GM13976 (cell line): ENCODE measurements at regions not wholly inside any gene's neighbourhood (a gene's known extent, or its start where the extent isn't known, plus 50 kb on each side); places are given as distances from the start of the nearest gene placed in this dataset.

Experiments
- DNase-seq: peaks from one replicate; pipeline ENCODE4 v3.0.0; 2012; ENCODE audit warnings: low spot score
- in situ Hi-C: fragments of 300-500 bp; cut with MboI; formaldehyde crosslinking; loops from one replicate; pipeline ENCODE4 v1.12.0; 2022; ENCODE audit warnings: low sequenced_read_pairs, mixed read lengths, inconsistent platforms; ENCODE audit not compliant: unreplicated experiment
- TF ChIP-seq, protein P1 (sequence below): IDR thresholded peaks from 2 replicates; pipeline ENCODE4 v1.5.1; 2012; ENCODE audit warnings: borderline replicate concordance, mild to moderate bottlenecking; ENCODE audit not compliant: insufficient read depth; ENCODE audit errors: extremely low read depth, missing control alignments, control extremely low read depth

DNA sequence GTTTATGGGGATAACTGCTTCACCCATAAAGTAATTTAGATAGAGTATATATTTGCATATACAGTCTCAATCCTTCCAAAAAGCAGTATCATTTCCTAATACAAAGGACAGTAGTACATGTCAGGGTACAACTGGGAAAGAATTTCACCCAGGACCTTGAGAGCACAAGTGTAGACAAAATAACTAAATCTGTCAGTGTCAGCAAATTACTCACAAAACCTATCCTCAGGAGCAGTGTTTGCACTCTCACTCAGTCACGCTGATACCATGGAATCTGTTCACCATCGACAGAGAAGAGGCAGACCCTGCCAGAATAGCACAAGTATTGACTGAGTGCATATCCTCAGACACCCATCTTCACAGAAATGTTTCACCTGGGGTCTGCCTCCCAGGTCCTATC, 554.7 kb upstream of the PHF14 start:
- TF ChIP-seq, protein P1, sequence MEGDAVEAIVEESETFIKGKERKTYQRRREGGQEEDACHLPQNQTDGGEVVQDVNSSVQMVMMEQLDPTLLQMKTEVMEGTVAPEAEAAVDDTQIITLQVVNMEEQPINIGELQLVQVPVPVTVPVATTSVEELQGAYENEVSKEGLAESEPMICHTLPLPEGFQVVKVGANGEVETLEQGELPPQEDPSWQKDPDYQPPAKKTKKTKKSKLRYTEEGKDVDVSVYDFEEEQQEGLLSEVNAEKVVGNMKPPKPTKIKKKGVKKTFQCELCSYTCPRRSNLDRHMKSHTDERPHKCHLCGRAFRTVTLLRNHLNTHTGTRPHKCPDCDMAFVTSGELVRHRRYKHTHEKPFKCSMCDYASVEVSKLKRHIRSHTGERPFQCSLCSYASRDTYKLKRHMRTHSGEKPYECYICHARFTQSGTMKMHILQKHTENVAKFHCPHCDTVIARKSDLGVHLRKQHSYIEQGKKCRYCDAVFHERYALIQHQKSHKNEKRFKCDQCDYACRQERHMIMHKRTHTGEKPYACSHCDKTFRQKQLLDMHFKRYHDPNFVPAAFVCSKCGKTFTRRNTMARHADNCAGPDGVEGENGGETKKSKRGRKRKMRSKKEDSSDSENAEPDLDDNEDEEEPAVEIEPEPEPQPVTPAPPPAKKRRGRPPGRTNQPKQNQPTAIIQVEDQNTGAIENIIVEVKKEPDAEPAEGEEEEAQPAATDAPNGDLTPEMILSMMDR, result no peak
- in situ Hi-C loops, result no loop called here
- DNase-seq, result no peak

DNA sequence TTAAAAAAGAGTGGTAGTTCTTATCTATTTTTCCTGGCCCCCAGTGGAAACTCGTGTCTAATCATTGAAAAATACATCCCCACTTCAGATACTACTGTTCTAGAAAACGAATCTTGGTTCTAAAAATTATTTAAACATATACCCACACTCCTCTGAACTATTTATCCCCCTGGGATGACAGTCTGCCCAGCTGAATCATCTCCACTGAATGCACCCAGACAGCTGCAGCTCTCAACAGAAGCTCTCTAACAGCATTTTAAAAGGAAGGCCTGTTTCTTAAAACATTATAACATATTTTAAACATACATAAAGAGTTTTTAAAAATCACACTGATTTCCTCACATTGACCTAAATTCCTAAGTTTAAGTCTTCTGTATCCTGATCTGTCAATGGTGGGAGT, 544.6 kb upstream of the PHF14 start:
- in situ Hi-C loops, result no loop called here
- TF ChIP-seq, protein P1, result no peak
- DNase-seq, result no peak

DNA sequence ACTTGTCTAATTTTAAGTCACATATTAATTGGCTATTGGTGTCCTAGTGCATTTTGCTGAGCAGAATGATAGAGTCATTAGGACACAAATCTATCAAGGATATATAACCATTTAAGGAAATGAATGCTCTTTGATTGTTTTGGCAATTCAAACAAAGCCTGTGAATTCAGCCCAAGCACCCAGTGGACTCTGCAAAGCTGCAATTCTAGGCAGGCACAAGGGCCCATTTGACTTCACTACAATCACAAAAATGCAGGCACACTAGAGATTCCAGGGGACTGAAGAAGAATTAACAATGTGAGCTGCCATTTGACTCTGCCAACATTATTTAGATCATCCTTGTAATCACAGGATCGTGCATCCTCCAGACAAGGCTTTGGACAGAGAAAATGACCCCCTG, 544.2 kb upstream of the PHF14 start:
- in situ Hi-C loops, result no loop called here
- TF ChIP-seq, protein P1, result no peak
- DNase-seq, result no peak

DNA sequence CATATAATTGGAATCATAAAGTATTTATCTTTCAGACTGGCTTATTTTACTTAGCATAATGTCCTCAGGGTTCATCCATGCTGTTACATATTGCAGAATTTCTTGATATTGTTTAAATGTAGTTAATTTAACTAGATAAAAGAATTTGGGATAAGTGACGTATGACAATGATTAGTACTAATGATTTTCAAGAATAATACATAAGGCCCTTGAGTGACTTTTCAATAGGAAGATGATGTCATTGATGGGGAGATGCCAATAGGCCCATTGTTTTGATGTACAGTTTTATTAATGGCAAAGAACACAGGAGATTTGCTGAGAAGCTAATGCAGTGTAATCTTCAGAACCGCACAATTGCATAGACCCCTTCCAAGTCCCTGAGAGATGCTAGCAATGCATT, 537.4 kb upstream of the PHF14 start:
- in situ Hi-C loops, result no loop called here
- TF ChIP-seq, protein P1, result no peak
- no peak for DNase-seq

DNA sequence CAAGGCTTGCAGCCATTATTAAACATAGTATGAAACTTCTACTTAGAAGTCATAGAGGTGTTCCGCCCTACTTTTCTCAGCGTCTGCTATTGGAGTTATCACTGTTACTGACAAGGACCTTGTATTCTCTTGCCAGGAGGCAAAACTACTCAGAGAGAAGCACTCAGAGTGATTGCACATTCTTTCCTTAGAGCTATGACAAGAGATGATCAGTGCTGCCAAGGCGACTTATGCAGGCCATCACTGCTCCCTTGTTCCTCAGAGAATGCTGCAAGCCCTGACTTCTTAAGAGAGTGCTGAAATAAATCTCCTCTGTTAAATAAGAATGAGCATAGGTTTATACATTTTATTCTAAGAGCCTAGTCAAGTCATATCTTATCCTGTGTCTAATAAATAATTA, 534.6 kb upstream of the PHF14 start:
- in situ Hi-C loops, result no loop called here
- DNase-seq, result no peak
- TF ChIP-seq, protein P1, result no peak

DNA sequence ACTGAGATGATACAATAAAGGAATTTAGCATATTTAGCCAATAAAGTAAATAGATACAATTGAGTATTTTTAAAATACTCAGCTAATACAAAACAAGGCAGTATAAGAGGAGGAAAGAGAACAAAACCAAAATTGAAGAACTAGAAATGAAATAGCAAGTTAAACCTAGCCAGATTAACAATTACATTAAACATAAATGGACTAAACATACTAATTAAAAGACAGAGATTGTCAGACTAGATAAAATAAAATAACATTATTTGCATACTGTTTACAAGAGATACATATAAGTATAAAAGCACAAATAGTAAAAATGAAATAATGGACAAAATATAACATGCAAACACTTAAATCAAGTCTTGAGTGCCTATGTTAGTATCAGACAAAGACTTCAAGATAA, 517.7 kb upstream of the PHF14 start:
- TF ChIP-seq, protein P1, result no peak
- in situ Hi-C loops, result no loop called here
- DNase-seq, result no peak

DNA sequence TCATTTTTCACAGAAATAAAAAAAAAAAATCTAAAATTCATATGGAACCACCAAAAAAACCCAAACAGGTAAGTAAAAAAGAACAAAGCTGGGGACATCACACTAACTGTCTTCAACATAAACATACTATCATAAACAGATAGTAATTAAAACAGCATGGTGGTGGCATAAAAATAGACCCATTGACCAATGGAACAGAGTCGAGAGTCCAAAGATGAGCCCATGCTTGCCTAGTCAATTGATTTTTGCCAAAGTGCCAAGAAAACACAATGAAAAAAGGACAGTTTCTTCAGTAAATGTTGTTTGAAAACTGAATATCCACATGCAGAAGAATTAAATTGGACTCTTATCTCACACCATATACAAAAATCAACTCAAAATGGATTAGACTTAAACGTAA, 513.2 kb upstream of the PHF14 start:
- in situ Hi-C loops, result no loop called here
- TF ChIP-seq, protein P1, result no peak
- DNase-seq, result no peak
